Activated T-helper 1 cell treated with anti-CD3 and anti-CD28 coated beads, Interleukin-12 subunit alpha, Interleukin-12 subunit beta, Interleukin-2, Interleukin-4 antibody, amounts not matched to agents 30 ng/mL and 10 ng/mL and 1 ng/mL, durations not matched to agents 14 hours and 24 hours and 36 hours (primary cell): ENCODE measurements at regions not wholly inside any gene's neighbourhood (a gene's known extent, or its start where the extent isn't known, plus 50 kb on each side); places are given as distances from the start of the nearest gene placed in this dataset.

Experiments
- DNase-seq: peaks from one replicate; pipeline ENCODE4 v3.0.0; 2021; ENCODE audit warnings: low spot score
- H3K27ac Mint-ChIP-seq: one replicate; pipeline ENCODE4 v1.8.0; 2021; ENCODE audit warnings: mild to moderate bottlenecking, mixed read lengths
- H3K27me3 Mint-ChIP-seq: one replicate; pipeline ENCODE4 v1.8.0; 2022; ENCODE audit warnings: mild to moderate bottlenecking, moderate library complexity, mixed read lengths; ENCODE audit not compliant: insufficient read depth
- H3K36me3 Mint-ChIP-seq: one replicate; pipeline ENCODE4 v1.8.0; 2021; ENCODE audit warnings: low read depth, mixed read lengths
- H3K4me1 Mint-ChIP-seq: one replicate; pipeline ENCODE4 v1.8.0; 2021; ENCODE audit warnings: low read depth, mixed read lengths
- H3K4me3 Mint-ChIP-seq: one replicate; pipeline ENCODE4 v1.8.0; 2021; ENCODE audit warnings: mild to moderate bottlenecking, moderate library complexity, mixed read lengths
- H3K9me3 Mint-ChIP-seq: one replicate; pipeline ENCODE4 v1.8.0; 2021; ENCODE audit warnings: mixed read lengths
- intact Hi-C: fragments of 100-400 bp; cut with micrococcal nuclease; formaldehyde crosslinking; loops from one replicate; pipeline ENCODE4 v1.15.1; 2024

- H3K4me1 Mint-ChIP-seq = no peaks in the 10 kb centered on the region
- intact Hi-C loops = no loop called here
These were observed 305.6 kb upstream of the ANKRD30A start for GRCh38 chr10:36819781-36820180.

GRCh38 chr10:36817898-36818297 lies 307.5 kb upstream of the ANKRD30A start:
- intact Hi-C loops = no loop called here

More at GRCh38 chr10:36819781-36820180, 305.6 kb upstream of the ANKRD30A start:
- Mint-ChIP-seq H3K27me3 (no peaks in the 10 kb centered on the region), H3K4me3 (no peak overlapping the region), H3K9me3 (peaks cover 26% of the 10 kb centered on the region), H3K27ac (no peak overlapping the region), H3K36me3 (no peaks in the 10 kb centered on the region)
- no peak for DNase-seq

GRCh38 chr10:36808625-36809362 lies 316.6 kb upstream of the ANKRD30A start:
- Mint-ChIP-seq H3K9me3 (peaks cover 4% of the 10 kb centered on the region), H3K27me3 (no peaks in the 10 kb centered on the region), H3K4me1 (no peaks in the 10 kb centered on the region), H3K4me3 (no peak overlapping the region), H3K27ac (no peak overlapping the region), H3K36me3 (no peaks in the 10 kb centered on the region)
- intact Hi-C loops = no loop called here
- no peak for DNase-seq

More at GRCh38 chr10:36817898-36818297, 307.5 kb upstream of the ANKRD30A start:
- no peaks in the 10 kb centered on the region for H3K4me1 Mint-ChIP-seq
- H3K9me3 Mint-ChIP-seq = peaks cover 24% of the 10 kb centered on the region
- no peak overlapping the region for H3K4me3 Mint-ChIP-seq
- no peaks in the 10 kb centered on the region for H3K27me3 Mint-ChIP-seq
- H3K27ac Mint-ChIP-seq = no peak overlapping the region
- H3K36me3 Mint-ChIP-seq = no peaks in the 10 kb centered on the region
- DNase-seq = no peak

GRCh38 chr10:36803229-36803628 lies 322.2 kb upstream of the ANKRD30A start:
- H3K36me3 Mint-ChIP-seq = no peaks in the 10 kb centered on the region
- no peak overlapping the region for H3K27ac Mint-ChIP-seq
- peaks cover 12% of the 10 kb centered on the region for H3K9me3 Mint-ChIP-seq
- intact Hi-C loops = no loop called here
- H3K4me3 Mint-ChIP-seq = no peak overlapping the region
- H3K4me1 Mint-ChIP-seq = no peaks in the 10 kb centered on the region
- no peak for DNase-seq
- H3K27me3 Mint-ChIP-seq = no peaks in the 10 kb centered on the region

GRCh38 chr10:36802490-36803153 lies 322.8 kb upstream of the ANKRD30A start:
- no peak for DNase-seq
- intact Hi-C loops = no loop called here
- Mint-ChIP-seq H3K4me3 (no peak overlapping the region), H3K27ac (no peak overlapping the region), H3K9me3 (peaks cover 12% of the 10 kb centered on the region), H3K27me3 (no peaks in the 10 kb centered on the region), H3K4me1 (no peaks in the 10 kb centered on the region), H3K36me3 (no peaks in the 10 kb centered on the region)

- Mint-ChIP-seq H3K36me3 (no peaks in the 10 kb centered on the region), H3K27me3 (no peaks in the 10 kb centered on the region), H3K4me3 (no peak overlapping the region), H3K9me3 (peaks cover 12% of the 10 kb centered on the region), H3K4me1 (no peaks in the 10 kb centered on the region), H3K27ac (no peak overlapping the region)
- no peak for DNase-seq
- intact Hi-C loops = no loop called here
These were observed 323.7 kb upstream of the ANKRD30A start for GRCh38 chr10:36801660-36802059.

GRCh38 chr10:36794981-36795380 lies 330.4 kb upstream of the ANKRD30A start:
- Mint-ChIP-seq H3K27me3 (no peaks in the 10 kb centered on the region), H3K36me3 (no peaks in the 10 kb centered on the region), H3K4me1 (no peaks in the 10 kb centered on the region)

GRCh38 chr10:36789974-36790373 lies 335.4 kb upstream of the ANKRD30A start:
- no peak for DNase-seq
- Mint-ChIP-seq H3K27me3 (no peaks in the 10 kb centered on the region), H3K4me1 (no peaks in the 10 kb centered on the region), H3K27ac (no peak overlapping the region), H3K36me3 (no peaks in the 10 kb centered on the region), H3K4me3 (no peak overlapping the region), H3K9me3 (peaks cover 4% of the 10 kb centered on the region)
- intact Hi-C loops = no loop called here

More at GRCh38 chr10:36794981-36795380, 330.4 kb upstream of the ANKRD30A start:
- H3K4me3 Mint-ChIP-seq = no peak overlapping the region
- no peak for DNase-seq
- peaks cover 10% of the 10 kb centered on the region for H3K9me3 Mint-ChIP-seq
- H3K27ac Mint-ChIP-seq = no peak overlapping the region
- intact Hi-C loops = no loop called here

- intact Hi-C loops = no loop called here
- Mint-ChIP-seq H3K4me3 (no peak overlapping the region), H3K9me3 (peaks cover 4% of the 10 kb centered on the region), H3K27ac (no peak overlapping the region), H3K36me3 (no peaks in the 10 kb centered on the region), H3K27me3 (no peaks in the 10 kb centered on the region), H3K4me1 (no peaks in the 10 kb centered on the region)
- no peak for DNase-seq
These were observed 337.2 kb upstream of the ANKRD30A start for GRCh38 chr10:36788152-36788551.

- H3K4me3 Mint-ChIP-seq = no peak overlapping the region
- intact Hi-C loops = no loop called here
- H3K4me1 Mint-ChIP-seq = no peaks in the 10 kb centered on the region
- H3K9me3 Mint-ChIP-seq = no peaks in the 10 kb centered on the region
- H3K27ac Mint-ChIP-seq = no peak overlapping the region
- H3K36me3 Mint-ChIP-seq = no peaks in the 10 kb centered on the region
- DNase-seq = no peak
- H3K27me3 Mint-ChIP-seq = no peaks in the 10 kb centered on the region
These were observed 342.0 kb upstream of the ANKRD30A start for GRCh38 chr10:36783400-36783799.

GRCh38 chr10:36781570-36781969 lies 343.8 kb upstream of the ANKRD30A start:
- no peak for DNase-seq
- Mint-ChIP-seq H3K9me3 (peaks cover 9% of the 10 kb centered on the region), H3K27me3 (no peaks in the 10 kb centered on the region), H3K4me3 (no peak overlapping the region), H3K4me1 (no peaks in the 10 kb centered on the region), H3K27ac (no peak overlapping the region), H3K36me3 (no peaks in the 10 kb centered on the region)
- intact Hi-C loops = no loop called here

- Mint-ChIP-seq H3K9me3 (peaks cover 15% of the 10 kb centered on the region), H3K4me3 (no peak overlapping the region), H3K36me3 (no peaks in the 10 kb centered on the region), H3K4me1 (no peaks in the 10 kb centered on the region), H3K27ac (no peak overlapping the region), H3K27me3 (no peaks in the 10 kb centered on the region)
- DNase-seq = no peak
- intact Hi-C loops = no loop called here
These were observed 345.2 kb upstream of the ANKRD30A start for GRCh38 chr10:36780158-36780557.

- no peak for DNase-seq
- no peak overlapping the region for H3K27ac Mint-ChIP-seq
- H3K9me3 Mint-ChIP-seq = peaks cover 18% of the 10 kb centered on the region
- no peaks in the 10 kb centered on the region for H3K4me1 Mint-ChIP-seq
- intact Hi-C loops = no loop called here
- no peak overlapping the region for H3K4me3 Mint-ChIP-seq
- no peaks in the 10 kb centered on the region for H3K36me3 Mint-ChIP-seq
- H3K27me3 Mint-ChIP-seq = no peaks in the 10 kb centered on the region
These were observed 346.1 kb upstream of the ANKRD30A start for GRCh38 chr10:36779238-36779846.
